ENCODE measurements at regions not wholly inside any gene's neighbourhood (a gene's known extent, or its start where the extent isn't known, plus 50 kb on each side); places are given as distances from the start of the nearest gene placed in this dataset.
"Not testable (repeated sequence)": the region's sequence is repeated elsewhere in the genome, so short reads cannot be mapped to it uniquely, and the experiment has no call there.

GRCh38 chr6:57708061-57708460 is 390.6 kb downstream of the PRIM2 start:
- not testable (repeated sequence) for H3K4me3 ChIP-seq (replicated peaks in 1 of 2; ENCODE audit: low read depth in 2 of 2, low read length in 2 of 2)
- peak in 1 of 2 donors; percentile 27 for DNase-seq (ENCODE audit: low read depth in 2 of 2)

DNA sequence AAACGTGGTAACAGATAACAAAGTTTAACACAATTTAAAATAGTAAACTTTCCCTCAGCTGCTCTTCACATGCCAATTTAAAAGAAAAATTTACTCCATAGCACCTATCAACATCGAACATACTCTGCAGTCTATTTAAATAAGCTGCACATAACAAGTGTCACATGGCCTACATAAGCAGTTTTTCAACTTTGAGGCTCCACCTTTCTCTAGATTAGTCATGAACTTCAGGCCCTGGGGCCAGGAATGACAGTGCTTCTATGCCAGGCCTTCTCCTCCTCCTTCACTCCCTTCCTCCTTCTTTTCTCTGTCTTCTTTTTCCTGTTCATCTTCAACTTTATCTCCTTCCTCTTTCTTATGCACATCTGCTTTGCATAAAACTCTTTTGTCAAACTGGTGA is 405.1 kb downstream of the PRIM2 start:
- peak in 1 of 2 donors; percentile 10 for DNase-seq (ENCODE audit: low read depth in 2 of 2)
- not testable (repeated sequence) for H3K4me3 ChIP-seq (replicated peaks in 1 of 2; ENCODE audit: low read depth in 2 of 2, low read length in 2 of 2)

DNA sequence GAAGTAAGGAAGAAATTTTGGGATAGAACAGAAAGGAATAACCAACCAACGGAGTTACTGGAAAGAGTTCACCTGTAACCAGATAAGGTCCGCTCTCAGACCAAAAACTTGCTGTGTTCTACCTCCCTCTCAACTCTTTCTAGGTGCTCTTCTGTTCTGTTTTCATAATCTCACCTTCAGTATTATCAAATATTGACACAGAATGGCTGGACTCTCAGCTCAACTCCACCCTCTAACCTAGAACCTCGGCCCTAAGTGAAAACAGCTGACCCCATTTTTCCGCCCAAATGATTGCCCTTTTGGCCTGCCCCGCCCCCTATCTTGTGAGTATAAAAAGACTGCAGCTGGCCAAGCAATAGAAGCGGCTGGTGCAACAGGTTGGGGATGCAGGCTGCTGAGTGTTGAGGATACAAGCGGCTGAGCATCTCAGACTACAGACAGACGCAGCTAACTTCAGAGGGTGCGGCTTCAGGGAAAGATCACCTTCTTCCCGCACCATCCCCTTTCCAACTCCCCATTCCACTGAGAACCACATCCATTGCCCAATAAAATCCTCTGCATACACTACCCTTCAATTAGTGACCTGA is 406.5 kb downstream of the PRIM2 start:
- not testable (repeated sequence) for H3K4me3 ChIP-seq (replicated peaks in 1 of 2; ENCODE audit: low read depth in 2 of 2, low read length in 2 of 2); DNase-seq (ENCODE audit: low read depth in 2 of 2)

- DNase-seq (ENCODE audit: low read depth in 2 of 2), result not testable (repeated sequence)
Measured at GRCh38 chr6:57729407-57729806, 412.0 kb downstream of the PRIM2 start.

GRCh38 chr6:57730726-57731125 is 413.3 kb downstream of the PRIM2 start:
- not testable (repeated sequence) for DNase-seq (ENCODE audit: low read depth in 2 of 2); H3K4me3 ChIP-seq (replicated peaks in 1 of 2; ENCODE audit: low read depth in 2 of 2, low read length in 2 of 2)

More at GRCh38 chr6:57729407-57729806, 412.0 kb downstream of the PRIM2 start:
- not testable (repeated sequence) for H3K4me3 ChIP-seq (replicated peaks in 1 of 2; ENCODE audit: low read depth in 2 of 2, low read length in 2 of 2)

GRCh38 chr6:57747716-57748115 is 430.3 kb downstream of the PRIM2 start:
- not testable (repeated sequence) for H3K4me3 ChIP-seq (replicated peaks in 1 of 2; ENCODE audit: low read depth in 2 of 2, low read length in 2 of 2); DNase-seq (ENCODE audit: low read depth in 2 of 2)

DNA sequence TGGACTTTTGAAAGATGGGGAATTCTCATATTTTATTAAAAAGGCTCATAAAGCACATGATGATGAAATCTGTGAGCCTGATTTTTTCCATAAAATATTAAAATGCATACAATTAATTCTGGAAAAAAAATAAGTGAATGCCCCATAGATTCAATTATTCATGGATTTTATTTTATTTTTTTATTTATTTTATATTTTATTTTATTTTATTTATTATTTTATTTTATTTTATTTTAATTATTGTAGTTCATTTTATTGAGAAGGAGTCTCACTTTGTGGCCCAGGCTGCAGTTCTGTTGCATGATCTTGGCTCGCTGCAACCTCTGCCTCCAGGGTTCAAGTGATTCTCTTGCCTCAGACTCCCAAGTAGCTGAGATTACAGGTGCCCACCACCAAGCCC is 442.4 kb downstream of the PRIM2 start:
- not testable (repeated sequence) for DNase-seq (ENCODE audit: low read depth in 2 of 2); H3K4me3 ChIP-seq (replicated peaks in 1 of 2; ENCODE audit: low read depth in 2 of 2, low read length in 2 of 2)

DNA sequence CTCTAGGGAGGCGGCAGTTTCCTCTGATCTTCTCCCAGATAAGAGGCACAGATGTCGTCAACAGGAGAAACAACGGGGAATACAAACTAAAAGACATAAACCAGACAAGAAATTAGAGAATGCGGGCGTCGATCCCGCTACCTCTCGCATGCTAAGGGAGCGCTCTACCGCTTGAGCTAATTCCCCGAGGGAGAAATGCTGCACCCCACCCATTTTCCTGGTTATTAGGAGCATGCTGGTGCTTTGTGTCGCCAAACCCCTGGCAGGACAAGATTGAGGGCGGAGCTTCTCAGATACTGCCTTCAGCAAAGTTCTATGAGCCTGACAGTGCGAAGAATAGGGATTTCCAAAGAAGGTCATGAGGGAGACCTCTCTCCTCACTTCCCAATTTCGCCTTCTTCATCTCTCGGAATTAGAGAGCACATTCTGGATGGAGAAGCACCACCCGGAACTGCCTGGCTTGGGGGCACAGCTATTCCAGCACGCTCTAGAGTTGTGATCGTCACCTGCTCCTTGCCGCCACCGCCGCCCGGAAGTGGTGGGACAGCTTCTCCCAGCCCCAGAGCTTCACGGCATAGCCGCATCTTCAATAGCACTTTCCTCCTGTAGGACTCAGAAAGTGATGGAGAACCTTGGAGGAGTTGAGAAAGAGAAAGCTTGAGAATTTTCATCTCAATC is 475.4 kb downstream of the PRIM2 start:
- peak in 1 of 2 donors; percentile 41 for DNase-seq (ENCODE audit: low read depth in 2 of 2)
- not testable (repeated sequence) for H3K4me3 ChIP-seq (replicated peaks in 1 of 2; ENCODE audit: low read depth in 2 of 2, low read length in 2 of 2)

DNA sequence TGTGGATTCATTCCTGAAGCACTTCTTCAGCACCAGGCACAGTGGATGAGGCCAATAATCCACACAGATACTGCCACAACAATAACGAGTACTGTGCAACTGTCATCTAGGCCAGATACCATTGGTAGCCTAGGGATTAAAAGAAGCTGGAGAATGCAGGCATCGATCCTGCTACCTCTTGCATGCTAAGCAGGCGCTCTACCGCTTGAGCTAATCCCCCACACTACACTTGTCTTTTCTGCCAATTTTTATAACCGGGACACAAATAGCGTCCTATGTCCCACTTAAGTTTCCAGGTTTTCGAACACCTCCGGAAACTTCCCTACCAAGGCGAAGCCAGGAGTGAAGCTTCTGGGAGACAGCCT is 475.9 kb downstream of the PRIM2 start:
- H3K4me3 ChIP-seq (replicated peaks in 1 of 2; ENCODE audit: low read depth in 2 of 2, low read length in 2 of 2), result not testable (repeated sequence)
- peak in 1 of 2 donors; percentile 75 for DNase-seq (ENCODE audit: low read depth in 2 of 2)

GRCh38 chr6:57799703-57800479 is 482.5 kb downstream of the PRIM2 start:
- H3K4me3 ChIP-seq (replicated peaks in 1 of 2; ENCODE audit: low read depth in 2 of 2, low read length in 2 of 2), result peak overlapping the region in 1 of 2 donors; percentile 44
- DNase-seq (ENCODE audit: low read depth in 2 of 2), result peak; percentile 18 to 83

GRCh38 chr6:57808581-57808980 is 491.2 kb downstream of the PRIM2 start:
- H3K4me3 ChIP-seq (replicated peaks in 1 of 2; ENCODE audit: low read depth in 2 of 2, low read length in 2 of 2), result not testable (repeated sequence)
- peak; percentile 9 to 80 for DNase-seq (ENCODE audit: low read depth in 2 of 2)

DNA sequence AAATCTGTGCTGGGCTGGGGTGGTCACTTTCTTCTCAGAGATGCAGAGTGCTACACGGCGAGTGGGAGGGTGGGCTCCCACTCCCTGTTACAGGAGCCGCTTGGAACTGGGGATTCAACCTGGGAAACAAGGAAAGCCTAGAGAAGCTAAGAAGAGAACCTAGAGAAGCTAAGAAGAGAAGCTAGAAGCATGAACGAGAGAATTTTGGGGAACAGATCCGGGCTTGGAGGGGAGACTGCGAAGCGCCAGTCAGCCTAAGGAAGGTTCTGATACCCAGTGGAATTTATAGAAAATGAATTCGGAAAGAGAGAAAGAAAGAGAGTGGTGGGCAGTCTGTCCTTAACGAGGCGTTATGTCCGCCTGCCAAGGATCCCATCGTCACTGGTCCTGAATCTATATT is 492.0 kb downstream of the PRIM2 start:
- H3K4me3 ChIP-seq (replicated peaks in 1 of 2; ENCODE audit: low read depth in 2 of 2, low read length in 2 of 2); DNase-seq (ENCODE audit: low read depth in 2 of 2): not testable (repeated sequence)

DNA sequence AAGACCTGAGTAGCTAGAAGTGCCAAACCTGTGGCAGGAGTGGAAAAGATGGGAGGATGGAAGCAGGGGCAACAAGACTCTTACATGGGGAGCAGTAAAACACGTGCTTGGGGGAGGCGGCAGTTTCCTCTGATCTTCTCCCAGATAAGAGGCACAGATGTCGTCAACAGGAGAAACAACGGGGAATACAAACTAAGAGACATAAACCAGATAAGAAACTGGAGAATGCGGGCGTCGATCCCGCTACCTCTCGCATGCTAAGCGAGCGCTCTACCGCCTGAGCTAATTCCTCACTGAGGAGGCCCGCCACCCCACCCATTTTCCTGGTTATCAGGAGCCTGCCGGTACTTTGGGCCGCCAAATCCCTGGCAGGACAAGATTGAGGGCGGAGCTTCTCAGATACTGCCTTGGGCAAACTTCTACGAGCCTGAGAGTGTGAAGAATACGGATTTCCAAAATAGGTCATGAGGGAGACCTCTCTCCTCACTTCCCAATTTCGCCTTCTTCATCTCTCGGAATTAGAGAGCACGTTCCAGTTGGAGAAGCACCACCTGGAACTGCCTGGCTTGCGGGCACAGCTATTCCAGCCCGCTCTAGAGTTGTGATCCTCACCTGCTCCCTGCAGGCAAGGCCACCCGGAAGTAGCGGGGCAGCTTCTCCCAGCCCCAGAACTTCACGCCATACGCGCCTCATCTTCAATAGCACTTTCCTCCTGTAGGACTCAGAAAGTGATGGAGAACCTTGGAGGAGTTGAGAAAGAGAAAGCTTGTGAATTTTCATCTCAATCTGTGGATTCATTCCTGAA is 496.0 kb downstream of the PRIM2 start:
- peak overlapping the region in 1 of 2 donors; percentile 30 for H3K4me3 ChIP-seq (replicated peaks in 1 of 2; ENCODE audit: low read depth in 2 of 2, low read length in 2 of 2)
- DNase-seq (ENCODE audit: low read depth in 2 of 2), result peak in 1 of 2 donors; percentile 69

- DNase-seq (ENCODE audit: low read depth in 2 of 2), result peak in 1 of 2 donors; percentile 63
- H3K4me3 ChIP-seq (replicated peaks in 1 of 2; ENCODE audit: low read depth in 2 of 2, low read length in 2 of 2), result not testable (repeated sequence)
Measured at GRCh38 chr6:57815826-57816225, 498.4 kb downstream of the PRIM2 start.

DNA sequence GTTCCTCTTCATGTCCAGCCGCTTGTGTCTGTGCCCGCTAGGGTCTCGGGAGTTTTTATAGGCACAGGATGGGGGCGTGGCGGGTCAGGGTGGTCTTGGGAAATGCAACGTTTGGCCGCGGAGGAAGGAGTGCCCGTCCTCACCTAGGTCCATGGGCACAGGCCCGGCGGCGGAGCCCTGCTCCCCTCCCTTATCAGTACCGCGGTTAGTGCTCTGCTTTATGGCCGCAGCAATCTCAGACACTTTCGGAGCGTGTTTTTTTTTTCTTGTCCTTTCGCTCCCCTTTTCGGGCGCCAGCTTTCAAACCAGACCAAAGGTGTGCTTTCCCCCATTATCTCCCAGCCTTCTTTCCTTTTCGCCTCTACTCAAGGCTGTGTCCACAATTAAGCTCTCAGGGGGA is 503.9 kb downstream of the PRIM2 start:
- not testable (repeated sequence) for H3K4me3 ChIP-seq (replicated peaks in 1 of 2; ENCODE audit: low read depth in 2 of 2, low read length in 2 of 2); DNase-seq (ENCODE audit: low read depth in 2 of 2)

DNA sequence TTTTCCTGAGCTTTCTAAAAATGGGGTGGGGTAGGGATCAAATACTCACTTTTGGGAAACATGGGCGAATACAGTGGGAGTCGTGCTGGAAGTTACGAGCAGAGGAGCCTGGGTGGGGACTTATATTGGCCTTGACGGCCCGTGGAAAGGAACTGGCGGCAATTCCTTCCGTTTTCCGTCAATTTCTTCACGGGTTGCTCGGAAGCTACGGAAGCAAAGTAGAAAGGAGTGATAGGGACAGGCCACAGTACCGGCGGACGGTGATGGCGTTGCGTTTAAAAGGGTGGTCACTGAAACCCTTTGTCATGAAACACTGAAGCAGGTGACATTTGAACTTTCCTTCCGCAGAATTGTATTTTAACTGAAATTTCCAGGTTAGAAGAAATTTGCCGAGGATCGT is 505.0 kb downstream of the PRIM2 start:
- H3K4me3 ChIP-seq (replicated peaks in 1 of 2; ENCODE audit: low read depth in 2 of 2, low read length in 2 of 2); DNase-seq (ENCODE audit: low read depth in 2 of 2): not testable (repeated sequence)

Data from cardiac fibroblast (primary cell).